Keratinocyte (primary cell): ENCODE measurements at regions not wholly inside any gene's neighbourhood (a gene's known extent, or its start where the extent isn't known, plus 50 kb on each side); places are given as distances from the start of the nearest gene placed in this dataset.

Source experiments
- DNase-seq: peaks from one replicate; pipeline ENCODE4 v3.0.0-alpha.2; 2011; ENCODE audit warnings: low read depth, missing footprints, low spot score
- FAIRE-seq: peaks from 2 replicates; lab custom pipeline; 2011; peaks lifted over from hg19 to GRCh38; lab: Jason Lieb, UNC
- H2AFZ ChIP-seq: 2 replicates; pipeline ENCODE4 v1.6.0; 2012; ENCODE audit warnings: low read length, control low read depth, inconsistent platforms; ENCODE audit not compliant: control insufficient read depth
- H3K27ac ChIP-seq: 2 replicates; pipeline ENCODE4 v1.5.1; 2011; ENCODE audit warnings: low read length; ENCODE audit not compliant: control insufficient read depth, insufficient read depth
- H3K27me3 ChIP-seq: 3 replicates; pipeline ENCODE4 v1.6.0; 2011; ENCODE audit warnings: low read length; ENCODE audit not compliant: control insufficient read depth, insufficient read depth; ENCODE audit errors: extremely low read depth
- H3K36me3 ChIP-seq, 2 experiments: 2 replicates in 1 of 2; 3 replicates in 1 of 2; pipeline ENCODE4 v1.5.1; 2011; ENCODE audit warnings: low read length in 2 of 2, mild to moderate bottlenecking in 1 of 2; ENCODE audit not compliant: control insufficient read depth in 2 of 2, insufficient read depth in 2 of 2; ENCODE audit errors: extremely low read depth in 1 of 2
- H3K4me1 ChIP-seq: 3 replicates; pipeline ENCODE4 v1.5.1; 2011; ENCODE audit warnings: low read length; ENCODE audit not compliant: control insufficient read depth, insufficient read depth; ENCODE audit errors: extremely low read depth
- H3K4me2 ChIP-seq: 3 replicates; pipeline ENCODE4 v1.6.0; 2011; ENCODE audit warnings: low read depth, low read length; ENCODE audit not compliant: control insufficient read depth, insufficient read depth; ENCODE audit errors: extremely low read depth
- H3K4me3 ChIP-seq, 3 experiments: fragments of 200-600 bp in 1 of 3; sonication (generic) in 1 of 3; 2 replicates in 2 of 3; 3 replicates in 1 of 3; pipeline ENCODE4 v1.5.1; 2011 to 2016; ENCODE audit warnings: low read length in 3 of 3, mild to moderate bottlenecking in 3 of 3, control low read depth in 2 of 3, inconsistent platforms in 1 of 3, low read depth in 1 of 3, mixed read lengths in 1 of 3, mixed run types in 1 of 3, moderate library complexity in 1 of 3; ENCODE audit not compliant: control insufficient read depth in 2 of 3, insufficient read depth in 2 of 3; ENCODE audit errors: extremely low read depth in 1 of 3
- H3K79me2 ChIP-seq: 2 replicates; pipeline ENCODE4 v1.6.0; 2012; ENCODE audit warnings: low read length; ENCODE audit not compliant: control insufficient read depth, insufficient read depth
- H3K9ac ChIP-seq: 3 replicates; pipeline ENCODE4 v1.6.0; 2011; ENCODE audit warnings: low read length; ENCODE audit not compliant: control insufficient read depth, insufficient read depth; ENCODE audit errors: extremely low read depth
- H3K9me1 ChIP-seq: 3 replicates; pipeline ENCODE4 v1.6.0; 2011; ENCODE audit warnings: low read length; ENCODE audit not compliant: control insufficient read depth, insufficient read depth; ENCODE audit errors: extremely low read depth
- H3K9me3 ChIP-seq: 2 replicates; pipeline ENCODE4 v1.5.1; 2012; ENCODE audit warnings: low read depth, low read length; ENCODE audit not compliant: control insufficient read depth
- H4K20me1 ChIP-seq: 3 replicates; pipeline ENCODE4 v1.6.0; 2011; ENCODE audit warnings: low read length; ENCODE audit not compliant: control insufficient read depth, insufficient read depth; ENCODE audit errors: extremely low read depth
- CTCF ChIP-seq, 3 experiments: IDR thresholded peaks in 1 of 3; conservative IDR thresholded peaks in 1 of 3; optimal IDR thresholded peaks in 1 of 3; 2 replicates in 2 of 3; 3 replicates in 1 of 3; pipeline versions ENCODE3 to v1.5.1; 2011; ENCODE audit warnings: low read length in 3 of 3, mild to moderate bottlenecking in 3 of 3, moderate library complexity in 2 of 3, control low read depth in 1 of 3, inconsistent platforms in 1 of 3; ENCODE audit not compliant: insufficient read depth in 2 of 3; ENCODE audit errors: extremely low read depth in 1 of 3
- EZH2 ChIP-seq: IDR thresholded peaks from one replicate; pipeline ENCODE4 v1.6.1; 2012; ENCODE audit warnings: inconsistent platforms, mild to moderate bottlenecking, low read length, moderate library complexity
- dilution Hi-C: fragments of 300-500 bp; cut with MboI; formaldehyde crosslinking; loops from one replicate; pipeline ENCODE4 v1.7.0; 2020; ENCODE audit warnings: low sequenced_read_pairs; ENCODE audit not compliant: extremely low pct_ligation_motif_present

GRCh38 chr14:103225062-103225461 is 101.8 kb downstream of the TNFAIP2 start:
- Histone ChIP-seq H3K27me3 (peaks cover 23% of the 10 kb centered on the region), H2AFZ (no peak overlapping the region), H3K4me3 (no peak overlapping the region), H3K79me2 (no peaks in the 10 kb centered on the region), H4K20me1 (no peaks in the 10 kb centered on the region), H3K4me1 (no peaks in the 10 kb centered on the region), H3K9ac (no peak overlapping the region), H3K4me2 (no peak overlapping the region), H3K9me3 (no peaks in the 10 kb centered on the region), H3K9me1 (no peaks in the 10 kb centered on the region), H3K36me3 (no peaks in the 10 kb centered on the region), H3K27ac (no peak overlapping the region)
- FAIRE-seq (no peak), DNase-seq (no peak)
- dilution Hi-C loops = no loop called here
- TF ChIP-seq CTCF (optimal IDR thresholded peaks at IDR 0.05 in 1 of 3, IDR thresholded peaks at IDR 0.05 in 1 of 3, conservative IDR thresholded peaks at IDR 0.05 in 1 of 3; ENCODE audit: extremely low read depth in 1 of 3, insufficient read depth in 2 of 3, low read length in 3 of 3) (no peak), EZH2 (no peak)

GRCh38 chr14:103225476-103225875 is 102.2 kb downstream of the TNFAIP2 start:
- dilution Hi-C loops = no loop called here
- TF ChIP-seq CTCF (optimal IDR thresholded peaks at IDR 0.05 in 1 of 3, IDR thresholded peaks at IDR 0.05 in 1 of 3, conservative IDR thresholded peaks at IDR 0.05 in 1 of 3; ENCODE audit: extremely low read depth in 1 of 3, insufficient read depth in 2 of 3, low read length in 3 of 3) (no peak), EZH2 (no peak)
- FAIRE-seq (no peak), DNase-seq (no peak)
- Histone ChIP-seq H2AFZ (no peak overlapping the region), H3K27me3 (peaks cover 21% of the 10 kb centered on the region), H3K9ac (no peak overlapping the region), H3K4me1 (no peaks in the 10 kb centered on the region), H3K9me3 (no peaks in the 10 kb centered on the region), H4K20me1 (no peaks in the 10 kb centered on the region), H3K27ac (no peak overlapping the region), H3K9me1 (no peaks in the 10 kb centered on the region), H3K79me2 (no peaks in the 10 kb centered on the region), H3K4me3 (no peak overlapping the region), H3K4me2 (no peak overlapping the region), H3K36me3 (no peaks in the 10 kb centered on the region)
